ENCODE measurements at regions not wholly inside any gene's neighbourhood (a gene's known extent, or its start where the extent isn't known, plus 50 kb on each side); places are given as distances from the start of the nearest gene placed in this dataset.

GRCh38 chr12:90287585-90287984, 578.9 kb upstream of the ATP2B1 start:
- Histone ChIP-seq H3K4me1 (ENCODE audit: insufficient read depth, low read length) (no peaks in the 10 kb centered on the region), H3K9ac (ENCODE audit: extremely low read depth, insufficient read length, low read length) (no peak overlapping the region), H3K23ac (ENCODE audit: insufficient read length, low read depth, low read length) (no peak overlapping the region), H2BK120ac (ENCODE audit: low read depth, low read length, poor library complexity, severe bottlenecking) (no peak overlapping the region), H3K27me3 (ENCODE audit: insufficient read depth, low read length) (no peaks in the 10 kb centered on the region), H3K4me2 (ENCODE audit: insufficient read depth, insufficient read length, low read length) (no peak overlapping the region), H3K4ac (ENCODE audit: low read depth, low read length) (no peak overlapping the region), H4K5ac (ENCODE audit: insufficient read length, low read depth, low read length) (no peak overlapping the region), H3T11ph (ENCODE audit: low read length) (no peak overlapping the region), H2BK20ac (ENCODE audit: low read depth, low read length, poor library complexity, severe bottlenecking) (no peak overlapping the region), H4K20me1 (ENCODE audit: control insufficient read depth, insufficient read depth, insufficient read length) (no peaks in the 10 kb centered on the region), H3K27ac (ENCODE audit: insufficient read length, low read depth, low read length) (no peak overlapping the region), H3K23me2 (ENCODE audit: insufficient read length, low read depth, low read length, poor library complexity, severe bottlenecking) (no peaks in the 10 kb centered on the region), H2AFZ (ENCODE audit: low read length) (no peak overlapping the region), H4K91ac (ENCODE audit: insufficient read length, low read depth, low read length) (no peak overlapping the region), H3K18ac (ENCODE audit: insufficient read length, low read depth, low read length) (no peak overlapping the region), H3K9me3 (ENCODE audit: control insufficient read depth, low read depth, low read length) (no peaks in the 10 kb centered on the region), H3K56ac (ENCODE audit: insufficient read length, low read depth, low read length) (no peak overlapping the region), H4K8ac (replicated peaks; ENCODE audit: insufficient read length, low read depth, low read length) (no peak overlapping the region), H2BK12ac (ENCODE audit: insufficient read length, low read depth, low read length) (no peak overlapping the region), H2BK15ac (ENCODE audit: low read depth, low read length) (no peak overlapping the region), H3K14ac (ENCODE audit: insufficient read depth, low read length) (no peak overlapping the region), H2AK5ac (ENCODE audit: insufficient read length, low read length) (no peak overlapping the region), H2BK5ac (ENCODE audit: insufficient read length, low read length) (no peak overlapping the region), H3K79me1 (ENCODE audit: insufficient read depth, low read depth, low read length, poor library complexity, severe bottlenecking) (no peaks in the 10 kb centered on the region), H3K79me2 (ENCODE audit: insufficient read depth, low read length) (no peaks in the 10 kb centered on the region)
- WGBS (ENCODE audit: extremely low coverage, insufficient read length, low lambda C conversion rate), result no CpG with 5 or more reads among the region's 2 CpGs
- no peak for TF ChIP-seq CTCF (conservative IDR thresholded peaks at IDR 0.05)
- Mint-ChIP-seq H3K27ac (no peak overlapping the region), H3K9me3 (peaks cover 31 to 33% of the 10 kb centered on the region in 2 experiments), H3K27me3 (ENCODE audit: low read depth) (no peaks in the 10 kb centered on the region), H3K4me3 (no peak overlapping the region), H3K36me3 (ENCODE audit: insufficient read depth in 1 of 3, low read depth in 3 of 3) (peaks cover 9 to 33% (median 14%) of the 10 kb centered on the region in 3 experiments), H3K4me1 (peaks cover 13 to 14% of the 10 kb centered on the region in 2 experiments)
- no peak for DNase-seq

All from H9 (cell line).